ENCODE measurements at regions not wholly inside any gene's neighbourhood (a gene's known extent, or its start where the extent isn't known, plus 50 kb on each side); places are given as distances from the start of the nearest gene placed in this dataset.

GRCh38 chr7:84248267-84248666 is 53.7 kb upstream of the SEMA3A start:
- no peak for TF ChIP-seq CTCF (IDR thresholded peaks at IDR 0.05; ENCODE audit: low read length)
- TF ChIP-seq EZH2 (optimal IDR thresholded peaks at IDR 0.05; ENCODE audit: low read depth, low read length) = no peak
- TF ChIP-seq EZH2phosphoT487 (IDR thresholded peaks at IDR 0.05; ENCODE audit: low read length) = no peak

All from MM.1S (cell line).